Esophagus muscularis mucosa (tissue), 4 donors: ENCODE measurements at regions not wholly inside any gene's neighbourhood (a gene's known extent, or its start where the extent isn't known, plus 50 kb on each side); places are given as distances from the start of the nearest gene placed in this dataset.

Experiments used
- DNase-seq: peaks from one replicate; pipeline ENCODE4 v3.0.0-alpha.2; 2017; ENCODE audit errors: extremely low spot score
- H3K27ac ChIP-seq, 4 donors: fragments of 200-600 bp; sonication (generic); replicated peaks in 1 of 4; 1 replicate in 3 of 4; 2 replicates in 1 of 4; pipeline ENCODE4 v1.5.1; 2016 to 2019; ENCODE audit warnings: mild to moderate bottlenecking in 1 of 4
- H3K27me3 ChIP-seq, 4 donors: fragments of 200-600 bp; sonication (generic); one replicate each; pipeline versions ENCODE4 v1.5.1 to v1.6.0; 2016 to 2019
- H3K36me3 ChIP-seq, 4 donors: fragments of 200-600 bp; sonication (generic); one replicate each; pipeline ENCODE4 v1.5.1; 2016 to 2019
- H3K4me1 ChIP-seq, 4 donors: fragments of 200-600 bp; sonication (generic); one replicate each; pipeline ENCODE4 v1.5.1; 2016 to 2019
- H3K4me3 ChIP-seq, 4 donors: fragments of 200-600 bp; sonication (generic); 1 replicate in 2 of 4; 2 replicates in 2 of 4; pipeline ENCODE4 v1.5.1; 2016 to 2019; ENCODE audit warnings: mild to moderate bottlenecking in 4 of 4, moderate library complexity in 1 of 4
- H3K9me3 ChIP-seq, 4 donors: fragments of 200-600 bp; sonication (generic); 1 replicate in 3 of 4; 2 replicates in 1 of 4; pipeline ENCODE4 v1.5.1; 2016 to 2019
- EP300 ChIP-seq: sonication (generic); formaldehyde crosslinking; IDR thresholded peaks from one replicate; pipeline ENCODE4 v1.6.1; 2017; ENCODE audit warnings: antibody characterized with exemption
- POLR2A ChIP-seq: fragments of 450-650 bp; IDR thresholded peaks from one replicate; pipeline ENCODE4 v1.6.1; 2017; ENCODE audit warnings: antibody characterized with exemption, moderate library complexity, mild to moderate bottlenecking, low read depth
- POLR2AphosphoS5 ChIP-seq, 2 donors: sonication (generic); formaldehyde crosslinking; IDR thresholded peaks; one replicate each; pipeline ENCODE4 v1.6.1; 2017; ENCODE audit warnings: antibody characterized with exemption in 2 of 2
- WGBS: methylation state at CpG from one replicate; pipeline ENCODE4 v1.1.5; 2018; 5-methylcytosine and 5-hydroxymethylcytosine counted together
- intact Hi-C: fragments of 100-400 bp; cut with DNase I; formaldehyde crosslinking; loops from one replicate; pipeline ENCODE4 v1.15.1; 2023
- TF ChIP-seq, protein P1 (sequence below), 3 experiments: fragments of 200-600 bp in 2 of 3; fragments of 450-650 bp in 1 of 3; sonication (generic) in 2 of 3; IDR thresholded peaks; one replicate each; pipeline ENCODE4 v1.5.1; 2017 to 2019; ENCODE audit warnings: antibody characterized with exemption in 3 of 3, mild to moderate bottlenecking in 2 of 3, moderate library complexity in 1 of 3

DNA sequence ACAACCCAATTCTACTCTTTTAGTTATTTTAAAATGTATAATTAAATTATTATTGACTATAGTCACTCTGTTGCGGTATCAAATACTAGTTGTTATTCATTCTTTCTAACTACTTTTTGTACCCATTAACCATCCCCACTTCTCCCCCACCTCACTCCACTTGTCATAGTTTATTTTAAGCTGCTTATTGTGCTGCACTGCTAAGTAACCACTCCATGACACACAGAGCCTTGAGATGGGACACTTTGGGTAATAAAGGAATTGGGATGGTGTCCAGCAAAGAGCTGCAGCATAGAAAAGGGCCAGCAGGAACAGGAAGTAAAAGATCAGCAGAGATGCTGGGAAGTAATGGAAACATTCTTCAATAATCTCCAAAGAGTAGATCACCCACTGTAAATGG lies 123.0 kb downstream of the RPS29 start:
- Histone ChIP-seq H3K36me3 (no peaks in the 10 kb centered on the region), H3K4me1 (peaks cover 0 to 9% (median 3%) of the 10 kb centered on the region in 4 donors), H3K9me3 (no peaks in the 10 kb centered on the region), H3K27ac (no peak overlapping the region), H3K27me3 (no peaks in the 10 kb centered on the region), H3K4me3 (no peak overlapping the region)
- intact Hi-C loops, result no loop called here
- 91% methylated on average over 1 of the region's 1 CpG for WGBS
- TF ChIP-seq, protein P1, sequence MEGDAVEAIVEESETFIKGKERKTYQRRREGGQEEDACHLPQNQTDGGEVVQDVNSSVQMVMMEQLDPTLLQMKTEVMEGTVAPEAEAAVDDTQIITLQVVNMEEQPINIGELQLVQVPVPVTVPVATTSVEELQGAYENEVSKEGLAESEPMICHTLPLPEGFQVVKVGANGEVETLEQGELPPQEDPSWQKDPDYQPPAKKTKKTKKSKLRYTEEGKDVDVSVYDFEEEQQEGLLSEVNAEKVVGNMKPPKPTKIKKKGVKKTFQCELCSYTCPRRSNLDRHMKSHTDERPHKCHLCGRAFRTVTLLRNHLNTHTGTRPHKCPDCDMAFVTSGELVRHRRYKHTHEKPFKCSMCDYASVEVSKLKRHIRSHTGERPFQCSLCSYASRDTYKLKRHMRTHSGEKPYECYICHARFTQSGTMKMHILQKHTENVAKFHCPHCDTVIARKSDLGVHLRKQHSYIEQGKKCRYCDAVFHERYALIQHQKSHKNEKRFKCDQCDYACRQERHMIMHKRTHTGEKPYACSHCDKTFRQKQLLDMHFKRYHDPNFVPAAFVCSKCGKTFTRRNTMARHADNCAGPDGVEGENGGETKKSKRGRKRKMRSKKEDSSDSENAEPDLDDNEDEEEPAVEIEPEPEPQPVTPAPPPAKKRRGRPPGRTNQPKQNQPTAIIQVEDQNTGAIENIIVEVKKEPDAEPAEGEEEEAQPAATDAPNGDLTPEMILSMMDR (IDR thresholded peaks at IDR 0.05), result no peak
- no peak for TF ChIP-seq POLR2AphosphoS5 (IDR thresholded peaks at IDR 0.05)
- no peak for TF ChIP-seq EP300
- TF ChIP-seq POLR2A, result no peak
- no peak for DNase-seq

DNA sequence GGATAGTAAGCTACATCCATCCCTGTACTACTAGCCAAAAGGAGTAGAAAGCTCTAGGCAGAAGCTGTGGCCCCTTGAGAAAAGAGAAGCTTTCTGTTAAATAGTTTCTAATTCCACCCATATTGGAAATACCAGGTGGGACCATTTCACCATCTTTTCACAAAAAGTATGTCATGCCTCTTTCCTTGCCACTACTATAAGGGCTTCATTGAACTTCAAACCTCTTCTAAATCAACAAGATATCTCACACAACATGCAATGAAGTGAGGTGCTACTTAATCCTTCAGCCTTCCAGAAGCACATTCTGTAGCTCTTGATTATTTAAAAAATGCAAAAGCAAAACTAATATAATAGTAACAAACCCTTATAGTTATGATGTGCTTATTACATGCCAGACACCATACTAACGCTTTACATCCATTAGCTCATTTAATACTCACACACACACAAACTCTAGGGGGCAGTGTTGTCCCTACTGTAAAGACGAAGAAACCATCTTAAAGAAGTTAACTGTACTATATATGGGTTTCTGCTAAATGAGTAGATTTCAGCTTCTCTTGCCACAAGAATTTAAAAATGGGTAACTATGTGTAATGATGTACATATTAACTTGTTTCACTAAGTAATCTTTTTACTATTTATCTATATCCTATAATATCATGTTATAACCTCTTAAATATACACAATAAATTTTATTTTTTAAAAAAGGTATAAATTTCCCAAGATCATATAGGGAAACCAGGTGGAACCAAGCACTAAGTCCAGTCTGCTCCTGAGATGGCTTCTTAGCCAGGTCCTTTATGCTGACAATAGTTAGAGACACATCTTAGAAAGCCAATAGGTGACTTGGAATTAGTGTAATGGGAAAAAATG lies 124.4 kb downstream of the RPS29 start:
- no peak overlapping the region for H3K27ac ChIP-seq
- no peaks in the 10 kb centered on the region for H3K27me3 ChIP-seq
- no peak for DNase-seq
- H3K4me3 ChIP-seq, result no peak overlapping the region
- H3K36me3 ChIP-seq, result no peaks in the 10 kb centered on the region
- TF ChIP-seq, protein P1 (IDR thresholded peaks at IDR 0.05), result peak; percentile 44 to 62 (median 51)
- TF ChIP-seq POLR2AphosphoS5 (IDR thresholded peaks at IDR 0.05), result no peak
- WGBS, result 4% methylated on average over 2 of the region's 2 CpGs
- peaks cover 0 to 9% (median 3%) of the 10 kb centered on the region in 4 donors for H3K4me1 ChIP-seq
- H3K9me3 ChIP-seq, result no peaks in the 10 kb centered on the region
- intact Hi-C loops, result no loop called here

DNA sequence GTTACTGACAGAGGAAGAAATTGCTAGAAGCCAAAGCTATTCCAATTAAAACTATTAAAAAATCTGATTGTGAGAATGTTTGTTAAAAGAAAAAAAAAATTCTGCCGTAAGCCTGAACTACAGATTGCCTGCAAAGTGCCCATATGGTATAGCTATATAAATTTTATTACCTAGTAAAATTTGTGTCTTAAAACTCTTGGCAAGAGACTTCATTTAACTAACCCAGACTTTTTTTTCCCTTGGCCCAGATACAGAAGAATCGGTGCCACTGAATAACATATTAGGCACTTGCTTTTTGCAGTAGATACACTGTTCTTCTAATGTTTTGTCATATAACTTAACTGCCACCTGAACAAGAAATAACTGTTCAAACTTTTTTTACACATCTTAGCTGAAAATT lies 125.5 kb downstream of the RPS29 start:
- intact Hi-C loops, result no loop called here
- 84% methylated on average over 2 of the region's 2 CpGs for WGBS
- H3K4me3 ChIP-seq, result no peak overlapping the region
- no peaks in the 10 kb centered on the region for H3K9me3 ChIP-seq
- peaks cover 0 to 9% (median 3%) of the 10 kb centered on the region in 4 donors for H3K4me1 ChIP-seq
- no peak for DNase-seq
- H3K27me3 ChIP-seq, result no peaks in the 10 kb centered on the region
- no peaks in the 10 kb centered on the region for H3K36me3 ChIP-seq
- TF ChIP-seq, protein P1 (IDR thresholded peaks at IDR 0.05), result no peak
- TF ChIP-seq POLR2AphosphoS5 (IDR thresholded peaks at IDR 0.05) (no peak), POLR2A (no peak), EP300 (no peak)
- H3K27ac ChIP-seq, result no peak overlapping the region

DNA sequence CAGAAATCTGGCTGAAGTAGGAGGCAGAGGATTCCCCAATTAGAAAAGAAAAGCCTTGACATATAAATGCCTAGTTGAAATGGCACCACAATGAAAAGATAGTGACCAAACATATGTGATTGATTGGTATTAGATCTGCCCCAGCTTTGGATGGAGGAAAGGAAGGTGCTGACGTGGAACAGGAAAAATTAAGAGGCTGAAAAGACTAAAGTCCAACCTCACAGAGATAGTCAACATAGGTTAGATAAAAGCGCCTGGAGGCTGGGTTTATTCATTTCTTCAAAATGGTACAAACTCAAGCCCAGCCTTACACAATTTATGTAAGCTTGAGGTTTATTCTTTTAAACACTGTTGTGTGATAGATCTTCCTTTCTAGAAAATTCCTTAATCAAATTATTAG lies 129.6 kb downstream of the RPS29 start:
- no peaks in the 10 kb centered on the region for H3K9me3 ChIP-seq
- TF ChIP-seq POLR2AphosphoS5 (IDR thresholded peaks at IDR 0.05) (no peak), EP300 (no peak), POLR2A (no peak)
- TF ChIP-seq, protein P1 (IDR thresholded peaks at IDR 0.05), result no peak

More for the DNA sequence above, 129.6 kb downstream of the RPS29 start:
- no peak overlapping the region for H3K4me3 ChIP-seq
- no peaks in the 10 kb centered on the region for H3K4me1 ChIP-seq
- intact Hi-C loops, result no loop called here
- no peak overlapping the region for H3K27ac ChIP-seq
- H3K27me3 ChIP-seq, result no peaks in the 10 kb centered on the region
- DNase-seq, result no peak
- H3K36me3 ChIP-seq, result no peaks in the 10 kb centered on the region
- 80% methylated on average over 2 of the region's 2 CpGs for WGBS
